Thoracic aorta (tissue), 2 donors: ENCODE measurements at regions not wholly inside any gene's neighbourhood (a gene's known extent, or its start where the extent isn't known, plus 50 kb on each side); places are given as distances from the start of the nearest gene placed in this dataset.

Experiments used
- ATAC-seq: fragments of 150-250 bp; one replicate; pipeline ENCODE4 v1.8.0; 2017; ENCODE audit warnings: low read depth; ENCODE audit not compliant: insufficient number of reproducible peaks, low FRiP score
- DNase-seq: peaks from one replicate; pipeline ENCODE4 v3.0.0-alpha.2; 2020; ENCODE audit warnings: low spot score
- H3K27ac ChIP-seq, 2 donors: fragments of 200-600 bp; sonication (generic); 1 replicate in 1 of 2; 2 replicates in 1 of 2; pipeline ENCODE4 v1.5.1; 2016; ENCODE audit warnings: mild to moderate bottlenecking in 2 of 2, moderate library complexity in 2 of 2
- H3K27me3 ChIP-seq: fragments of 200-600 bp; sonication (generic); replicated peaks from 2 replicates; pipeline ENCODE4 v1.6.0; 2016; ENCODE audit warnings: mild to moderate bottlenecking; ENCODE audit not compliant: insufficient read depth
- H3K36me3 ChIP-seq: fragments of 200-600 bp; sonication (generic); one replicate; pipeline ENCODE4 v1.5.1; 2016
- H3K4me1 ChIP-seq, 2 donors: fragments of 200-600 bp; sonication (generic); 1 replicate in 1 of 2; 2 replicates in 1 of 2; pipeline versions ENCODE4 v1.5.1 to v1.6.0; 2016; ENCODE audit warnings: low read depth in 2 of 2, mild to moderate bottlenecking in 1 of 2; ENCODE audit not compliant: control insufficient read depth in 1 of 2
- H3K4me3 ChIP-seq: fragments of 200-600 bp; sonication (generic); 2 replicates; pipeline ENCODE4 v1.5.1; 2016; ENCODE audit warnings: mild to moderate bottlenecking
- H3K9me3 ChIP-seq: fragments of 200-600 bp; sonication (generic); 2 replicates; pipeline ENCODE4 v1.5.1; 2016
- CTCF ChIP-seq: fragments of 200-600 bp; sonication (generic); IDR thresholded peaks from one replicate; pipeline ENCODE4 v1.5.1; 2019; ENCODE audit warnings: antibody characterized with exemption

GRCh38 chr4:152073351-152074087, 312.7 kb upstream of the GATB start:
- DNase-seq (no peak), ATAC-seq (no peak)
- no peaks in the 10 kb centered on the region for H3K27me3 ChIP-seq
- TF ChIP-seq CTCF = no peak
- no peaks in the 10 kb centered on the region for H3K36me3 ChIP-seq
- H3K9me3 ChIP-seq = no peaks in the 10 kb centered on the region
- no peak overlapping the region for H3K4me3 ChIP-seq
- no peaks in the 10 kb centered on the region for H3K4me1 ChIP-seq
- no peak overlapping the region for H3K27ac ChIP-seq

GRCh38 chr4:152072906-152073305, 312.1 kb upstream of the GATB start:
- no peak for TF ChIP-seq CTCF
- H3K4me1 ChIP-seq = no peaks in the 10 kb centered on the region
- H3K27ac ChIP-seq = no peak overlapping the region
- DNase-seq (no peak), ATAC-seq (no peak)
- no peaks in the 10 kb centered on the region for H3K27me3 ChIP-seq
- no peak overlapping the region for H3K4me3 ChIP-seq
- no peaks in the 10 kb centered on the region for H3K36me3 ChIP-seq
- no peaks in the 10 kb centered on the region for H3K9me3 ChIP-seq

- Histone ChIP-seq H3K27ac (no peak overlapping the region), H3K9me3 (no peaks in the 10 kb centered on the region), H3K27me3 (no peaks in the 10 kb centered on the region), H3K4me1 (no peaks in the 10 kb centered on the region), H3K4me3 (no peak overlapping the region), H3K36me3 (no peaks in the 10 kb centered on the region)
- ATAC-seq = no peak
- TF ChIP-seq CTCF = no peak
- no peak for DNase-seq
Observed at GRCh38 chr4:152072001-152072485, 311.2 kb upstream of the GATB start.

- Histone ChIP-seq H3K27me3 (no peaks in the 10 kb centered on the region), H3K36me3 (no peaks in the 10 kb centered on the region), H3K4me3 (no peak overlapping the region), H3K27ac (no peak overlapping the region), H3K9me3 (no peaks in the 10 kb centered on the region), H3K4me1 (no peaks in the 10 kb centered on the region)
- TF ChIP-seq CTCF = no peak
- no peak for ATAC-seq
- DNase-seq = no peak
Observed at GRCh38 chr4:152070854-152071253, 310.0 kb upstream of the GATB start.

- Histone ChIP-seq H3K27ac (no peak overlapping the region), H3K4me3 (no peak overlapping the region), H3K9me3 (no peaks in the 10 kb centered on the region), H3K36me3 (no peaks in the 10 kb centered on the region), H3K4me1 (no peaks in the 10 kb centered on the region), H3K27me3 (no peaks in the 10 kb centered on the region)
- no peak for DNase-seq
- no peak for TF ChIP-seq CTCF
- no peak for ATAC-seq
Observed at GRCh38 chr4:152068866-152069265, 308.1 kb upstream of the GATB start.
